GDM1 (cell line): ENCODE measurements at regions not wholly inside any gene's neighbourhood (a gene's known extent, or its start where the extent isn't known, plus 50 kb on each side); places are given as distances from the start of the nearest gene placed in this dataset.
"Not testable (repeated sequence)": the region's sequence is repeated elsewhere in the genome, so short reads cannot be mapped to it uniquely, and the experiment has no call there.

Experiments used
- DNase-seq: peaks from one replicate; lab custom pipeline; 2025; lab: John Stamatoyannopoulos, UW

GRCh38 chr6:8177721-8178120 is 75.4 kb upstream of the EEF1E1 start:
- no peak for DNase-seq

- no peak for DNase-seq
These were observed 72.9 kb upstream of the EEF1E1 start for GRCh38 chr6:8175046-8175777.

- DNase-seq, result no peak
These were observed 72.2 kb upstream of the EEF1E1 start for GRCh38 chr6:8174571-8174970.

- no peak for DNase-seq
These were observed 70.2 kb upstream of the EEF1E1 start for GRCh38 chr6:8172530-8172929.

- DNase-seq, result no peak
These were observed 68.4 kb upstream of the EEF1E1 start for GRCh38 chr6:8170754-8171153.

GRCh38 chr6:8170245-8170644 is 67.9 kb upstream of the EEF1E1 start:
- DNase-seq, result no peak

GRCh38 chr6:8166156-8166555 is 63.8 kb upstream of the EEF1E1 start:
- no peak for DNase-seq

GRCh38 chr6:8165008-8165407 is 62.7 kb upstream of the EEF1E1 start:
- not testable (repeated sequence) for DNase-seq

GRCh38 chr6:8164281-8164680 is 61.9 kb upstream of the EEF1E1 start:
- DNase-seq, result not testable (repeated sequence)

GRCh38 chr6:8159966-8160365 is 57.6 kb upstream of the EEF1E1 start:
- no peak for DNase-seq

- no peak for DNase-seq
These were observed 55.5 kb upstream of the EEF1E1 start for GRCh38 chr6:8157839-8158238.

GRCh38 chr6:8155259-8156012 is 53.1 kb upstream of the EEF1E1 start:
- no peak for DNase-seq
